Thymus (tissue), 11 donors: ENCODE measurements at regions not wholly inside any gene's neighbourhood (a gene's known extent, or its start where the extent isn't known, plus 50 kb on each side); places are given as distances from the start of the nearest gene placed in this dataset.

ENCODE experiments used
- DNase-seq, 9 donors: peaks; one replicate each; pipeline ENCODE4 v3.0.0-alpha.2; 2013; ENCODE audit warnings: low spot score in 9 of 9, low read depth in 6 of 9, missing footprints in 1 of 9
- H3K27ac ChIP-seq, 2 donors: one replicate each; pipeline ENCODE4 v1.5.1; 2013; ENCODE audit warnings: control low read depth in 1 of 2, low read depth in 1 of 2, low read length in 1 of 2, mild to moderate bottlenecking in 1 of 2, moderate library complexity in 1 of 2
- H3K27me3 ChIP-seq, 2 donors: one replicate each; pipeline ENCODE4 v1.5.1; 2013; ENCODE audit warnings: low read length in 1 of 2; ENCODE audit not compliant: control insufficient read depth in 2 of 2, insufficient read depth in 1 of 2
- H3K36me3 ChIP-seq, 2 donors: one replicate each; pipeline ENCODE4 v1.5.1; 2013; ENCODE audit warnings: low read length in 1 of 2, mild to moderate bottlenecking in 1 of 2, moderate library complexity in 1 of 2; ENCODE audit not compliant: control insufficient read depth in 2 of 2, insufficient read depth in 2 of 2
- H3K4me1 ChIP-seq, 2 donors: one replicate each; pipeline ENCODE4 v1.5.1; 2013; ENCODE audit warnings: low read length in 2 of 2; ENCODE audit not compliant: control insufficient read depth in 2 of 2, insufficient read depth in 2 of 2
- H3K4me3 ChIP-seq, 2 donors: one replicate each; pipeline ENCODE4 v1.5.1; 2013; ENCODE audit warnings: low read length in 2 of 2, control low read depth in 1 of 2, mild to moderate bottlenecking in 1 of 2
- H3K9me3 ChIP-seq, 2 donors: one replicate each; pipeline ENCODE4 v1.5.1; 2013; ENCODE audit warnings: low read length in 1 of 2, mild to moderate bottlenecking in 1 of 2; ENCODE audit not compliant: control insufficient read depth in 2 of 2, insufficient read depth in 1 of 2
- WGBS: extraction: QIAGEN DNeasy Blood & Tissue Kit; methylation state at CpG from one replicate; pipeline ENCODE4 v1.1.7; 2013; 5-methylcytosine and 5-hydroxymethylcytosine counted together
- donor health status: healthy.

GRCh38 chr10:78286186-78286585, 252.5 kb downstream of the RPS24 start:
- no peak overlapping the region for H3K27ac ChIP-seq

GRCh38 chr10:78286668-78287067, 253.0 kb downstream of the RPS24 start:
- Histone ChIP-seq H3K9me3 (no peaks in the 10 kb centered on the region), H3K4me1 (peaks cover 0 to 15% of the 10 kb centered on the region in 2 donors), H3K27ac (no peak overlapping the region), H3K4me3 (no peak overlapping the region), H3K27me3 (no peaks in the 10 kb centered on the region), H3K36me3 (no peaks in the 10 kb centered on the region)
- 95% methylated on average over 9 of the region's 9 CpGs for WGBS
- no peak for DNase-seq

More at GRCh38 chr10:78286186-78286585, 252.5 kb downstream of the RPS24 start:
- 86% methylated on average over 1 of the region's 1 CpG for WGBS
- H3K27me3 ChIP-seq: no peaks in the 10 kb centered on the region
- no peak overlapping the region for H3K4me3 ChIP-seq
- no peaks in the 10 kb centered on the region for H3K9me3 ChIP-seq
- H3K36me3 ChIP-seq: no peaks in the 10 kb centered on the region
- DNase-seq: no peak
- H3K4me1 ChIP-seq: peaks cover 0 to 15% of the 10 kb centered on the region in 2 donors

GRCh38 chr10:78287618-78288017, 254.0 kb downstream of the RPS24 start:
- no peak for DNase-seq
- no peaks in the 10 kb centered on the region for H3K36me3 ChIP-seq
- WGBS: 94% methylated on average over 1 of the region's 1 CpG
- H3K4me1 ChIP-seq: peaks cover 0 to 19% of the 10 kb centered on the region in 2 donors
- no peak overlapping the region for H3K27ac ChIP-seq
- H3K9me3 ChIP-seq: no peaks in the 10 kb centered on the region
- H3K27me3 ChIP-seq: no peaks in the 10 kb centered on the region
- no peak overlapping the region for H3K4me3 ChIP-seq

GRCh38 chr10:78288663-78289062, 255.0 kb downstream of the RPS24 start:
- no peaks in the 10 kb centered on the region for H3K36me3 ChIP-seq
- H3K27ac ChIP-seq: no peak overlapping the region
- 88% methylated on average over 3 of the region's 3 CpGs for WGBS
- H3K9me3 ChIP-seq: no peaks in the 10 kb centered on the region
- no peak overlapping the region for H3K4me3 ChIP-seq
- no peaks in the 10 kb centered on the region for H3K27me3 ChIP-seq
- peak in 1 of 9 donors; percentile 16 for DNase-seq
- peaks cover 0 to 22% of the 10 kb centered on the region in 2 donors for H3K4me1 ChIP-seq

- Histone ChIP-seq H3K27me3 (no peaks in the 10 kb centered on the region), H3K27ac (no peak overlapping the region), H3K4me3 (no peak overlapping the region), H3K9me3 (no peaks in the 10 kb centered on the region), H3K36me3 (no peaks in the 10 kb centered on the region), H3K4me1 (peaks cover 0 to 22% of the 10 kb centered on the region in 2 donors)
- 95% methylated on average over 11 of the region's 11 CpGs for WGBS
- no peak for DNase-seq
Measured at GRCh38 chr10:78290131-78290750, 256.6 kb downstream of the RPS24 start.

- Histone ChIP-seq H3K4me1 (peaks cover 0 to 22% of the 10 kb centered on the region in 2 donors), H3K9me3 (no peaks in the 10 kb centered on the region), H3K4me3 (no peak overlapping the region), H3K27ac (no peak overlapping the region), H3K27me3 (no peaks in the 10 kb centered on the region), H3K36me3 (no peaks in the 10 kb centered on the region)
- 98% methylated on average over 2 of the region's 2 CpGs for WGBS
- no peak for DNase-seq
Measured at GRCh38 chr10:78291722-78292121, 258.1 kb downstream of the RPS24 start.

GRCh38 chr10:78292250-78292981, 258.8 kb downstream of the RPS24 start:
- 73% methylated on average over 10 of the region's 10 CpGs for WGBS
- Histone ChIP-seq H3K36me3 (no peaks in the 10 kb centered on the region), H3K4me3 (no peak overlapping the region), H3K27ac (no peak overlapping the region), H3K27me3 (no peaks in the 10 kb centered on the region), H3K9me3 (no peaks in the 10 kb centered on the region), H3K4me1 (peaks cover 0 to 22% of the 10 kb centered on the region in 2 donors)
- peak in 3 of 9 donors; percentile 19 to 47 (median 24) for DNase-seq

GRCh38 chr10:78292982-78293865, 259.6 kb downstream of the RPS24 start:
- Histone ChIP-seq H3K27me3 (no peaks in the 10 kb centered on the region), H3K4me3 (no peak overlapping the region), H3K9me3 (no peaks in the 10 kb centered on the region), H3K4me1 (peaks cover 0 to 22% of the 10 kb centered on the region in 2 donors), H3K36me3 (no peaks in the 10 kb centered on the region), H3K27ac (no peak overlapping the region)
- no peak for DNase-seq
- WGBS: 94% methylated on average over 11 of the region's 11 CpGs

- WGBS: 98% methylated on average over 7 of the region's 7 CpGs
- H3K27ac ChIP-seq: no peak overlapping the region
- H3K4me1 ChIP-seq: peaks cover 0 to 13% of the 10 kb centered on the region in 2 donors
- no peaks in the 10 kb centered on the region for H3K27me3 ChIP-seq
- H3K9me3 ChIP-seq: no peaks in the 10 kb centered on the region
- DNase-seq: no peak
- no peaks in the 10 kb centered on the region for H3K36me3 ChIP-seq
- no peak overlapping the region for H3K4me3 ChIP-seq
Measured at GRCh38 chr10:78295242-78295641, 261.6 kb downstream of the RPS24 start.
